ENCODE measurements at regions not wholly inside any gene's neighbourhood (a gene's known extent, or its start where the extent isn't known, plus 50 kb on each side); places are given as distances from the start of the nearest gene placed in this dataset.
"Not testable (repeated sequence)": the region's sequence is repeated elsewhere in the genome, so short reads cannot be mapped to it uniquely, and the experiment has no call there.

GRCh38 chr21:28013123-28013522, 979.6 kb downstream of the LTN1 start:
- not testable (repeated sequence) for DNase-seq (ENCODE audit: low spot score)

- DNase-seq (ENCODE audit: low spot score), result not testable (repeated sequence)
Measured at GRCh38 chr21:28011970-28012369, 980.7 kb downstream of the LTN1 start.

GRCh38 chr21:28008245-28008644, 984.4 kb downstream of the LTN1 start:
- DNase-seq (ENCODE audit: low spot score), result not testable (repeated sequence)

- DNase-seq (ENCODE audit: low spot score), result not testable (repeated sequence)
Measured at GRCh38 chr21:28003627-28004026, 989.0 kb downstream of the LTN1 start.

GRCh38 chr21:27996906-27997305, 995.8 kb downstream of the LTN1 start:
- DNase-seq (ENCODE audit: low spot score), result not testable (repeated sequence)

GRCh38 chr21:27984663-27985325, 1007.9 kb downstream of the LTN1 start:
- DNase-seq (ENCODE audit: low spot score), result not testable (repeated sequence)

- not testable (repeated sequence) for DNase-seq (ENCODE audit: low spot score)
Measured at GRCh38 chr21:27979446-27979845, 1012.6 kb upstream of the ADAMTS5 start.

GRCh38 chr21:27975514-27975913, 1008.6 kb upstream of the ADAMTS5 start:
- DNase-seq (ENCODE audit: low spot score), result no peak

- not testable (repeated sequence) for DNase-seq (ENCODE audit: low spot score)
Measured at GRCh38 chr21:27974152-27974551, 1007.3 kb upstream of the ADAMTS5 start.

GRCh38 chr21:27968240-27968639, 1001.4 kb upstream of the ADAMTS5 start:
- not testable (repeated sequence) for DNase-seq (ENCODE audit: low spot score)

- no peak for DNase-seq (ENCODE audit: low spot score)
Measured at GRCh38 chr21:27954543-27955165, 987.8 kb upstream of the ADAMTS5 start.

- DNase-seq (ENCODE audit: low spot score), result no peak
Measured at GRCh38 chr21:27953340-27954045, 986.6 kb upstream of the ADAMTS5 start.

GRCh38 chr21:27949093-27949492, 982.2 kb upstream of the ADAMTS5 start:
- peak; percentile 54 for DNase-seq (ENCODE audit: low spot score)

GRCh38 chr21:27930108-27930767, 963.4 kb upstream of the ADAMTS5 start:
- DNase-seq (ENCODE audit: low spot score), result not testable (repeated sequence)

- DNase-seq (ENCODE audit: low spot score), result not testable (repeated sequence)
Measured at GRCh38 chr21:27929179-27929578, 962.3 kb upstream of the ADAMTS5 start.

- DNase-seq (ENCODE audit: low spot score), result not testable (repeated sequence)
Measured at GRCh38 chr21:27928534-27929115, 961.7 kb upstream of the ADAMTS5 start.

GRCh38 chr21:27921421-27921820, 954.5 kb upstream of the ADAMTS5 start:
- DNase-seq (ENCODE audit: low spot score), result not testable (repeated sequence)

- not testable (repeated sequence) for DNase-seq (ENCODE audit: low spot score)
Measured at GRCh38 chr21:27917966-27918365, 951.1 kb upstream of the ADAMTS5 start.

- not testable (repeated sequence) for DNase-seq (ENCODE audit: low spot score)
Measured at GRCh38 chr21:27916326-27916725, 949.4 kb upstream of the ADAMTS5 start.

GRCh38 chr21:27912133-27912532, 945.2 kb upstream of the ADAMTS5 start:
- not testable (repeated sequence) for DNase-seq (ENCODE audit: low spot score)

GRCh38 chr21:27909487-27909886, 942.6 kb upstream of the ADAMTS5 start:
- not testable (repeated sequence) for DNase-seq (ENCODE audit: low spot score)

GRCh38 chr21:27908816-27909215, 941.9 kb upstream of the ADAMTS5 start:
- DNase-seq (ENCODE audit: low spot score), result not testable (repeated sequence)

Data from mucosa of gallbladder (tissue), 1 donor.